Keratinocyte (primary cell): ENCODE measurements at regions not wholly inside any gene's neighbourhood (a gene's known extent, or its start where the extent isn't known, plus 50 kb on each side); places are given as distances from the start of the nearest gene placed in this dataset.
A peak's percentile ranks its signal among the peaks of the same experiment; 100 is the strongest.

Source experiments
- EZH2 ChIP-seq: IDR thresholded peaks from one replicate; pipeline ENCODE4 v1.6.1; 2012; ENCODE audit warnings: inconsistent platforms, mild to moderate bottlenecking, low read length, moderate library complexity
- TF ChIP-seq, protein P1 (sequence below), 3 experiments: IDR thresholded peaks in 1 of 3; conservative IDR thresholded peaks in 1 of 3; optimal IDR thresholded peaks in 1 of 3; 2 replicates in 2 of 3; 3 replicates in 1 of 3; pipeline versions ENCODE3 to v1.5.1; 2011; ENCODE audit warnings: low read length in 3 of 3, mild to moderate bottlenecking in 3 of 3, moderate library complexity in 2 of 3, control low read depth in 1 of 3, inconsistent platforms in 1 of 3; ENCODE audit not compliant: insufficient read depth in 2 of 3; ENCODE audit errors: extremely low read depth in 1 of 3

DNA sequence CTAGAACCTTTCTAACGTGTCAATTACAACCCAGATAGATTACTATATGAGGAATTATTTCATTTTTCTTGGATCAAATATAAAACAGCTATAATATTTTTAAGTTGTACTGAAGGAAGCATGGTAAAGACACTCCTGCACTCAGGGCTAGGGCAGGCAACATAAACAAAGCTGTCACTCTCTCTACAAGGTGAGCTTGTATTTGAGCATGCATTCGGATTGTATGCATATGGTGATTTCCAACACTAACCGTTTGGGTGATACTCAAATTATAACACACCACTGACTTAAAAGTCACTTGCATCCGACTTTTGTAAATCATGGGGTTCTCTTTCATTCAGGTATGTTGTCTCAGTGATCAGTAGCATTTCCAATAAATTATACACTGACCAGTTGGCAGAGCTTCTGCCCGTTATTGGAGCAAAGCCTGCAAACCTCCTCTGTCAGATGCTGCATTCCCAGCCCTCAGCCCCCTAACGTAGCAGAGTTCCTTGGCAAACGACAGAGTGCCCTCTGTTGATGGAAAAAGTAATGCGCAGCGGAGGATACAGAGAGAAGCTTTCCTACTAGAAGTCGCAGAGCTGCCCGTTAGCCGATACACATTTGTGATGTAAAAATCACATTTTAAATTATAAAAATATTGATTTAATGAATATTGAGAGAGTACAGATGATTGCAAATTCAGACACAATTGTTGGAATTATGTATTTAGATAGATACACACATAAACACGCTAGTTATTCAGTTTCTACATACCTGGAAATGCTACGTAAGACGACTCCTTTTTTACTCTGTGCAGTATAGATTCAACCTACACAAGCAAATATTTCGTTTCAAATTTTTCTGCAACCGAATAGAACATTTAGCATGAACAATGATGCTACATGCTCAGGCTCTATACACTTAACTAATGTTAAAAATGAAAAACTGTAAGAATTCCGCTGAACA lies 173.9 kb upstream of the SP4 start:
- TF ChIP-seq, protein P1, sequence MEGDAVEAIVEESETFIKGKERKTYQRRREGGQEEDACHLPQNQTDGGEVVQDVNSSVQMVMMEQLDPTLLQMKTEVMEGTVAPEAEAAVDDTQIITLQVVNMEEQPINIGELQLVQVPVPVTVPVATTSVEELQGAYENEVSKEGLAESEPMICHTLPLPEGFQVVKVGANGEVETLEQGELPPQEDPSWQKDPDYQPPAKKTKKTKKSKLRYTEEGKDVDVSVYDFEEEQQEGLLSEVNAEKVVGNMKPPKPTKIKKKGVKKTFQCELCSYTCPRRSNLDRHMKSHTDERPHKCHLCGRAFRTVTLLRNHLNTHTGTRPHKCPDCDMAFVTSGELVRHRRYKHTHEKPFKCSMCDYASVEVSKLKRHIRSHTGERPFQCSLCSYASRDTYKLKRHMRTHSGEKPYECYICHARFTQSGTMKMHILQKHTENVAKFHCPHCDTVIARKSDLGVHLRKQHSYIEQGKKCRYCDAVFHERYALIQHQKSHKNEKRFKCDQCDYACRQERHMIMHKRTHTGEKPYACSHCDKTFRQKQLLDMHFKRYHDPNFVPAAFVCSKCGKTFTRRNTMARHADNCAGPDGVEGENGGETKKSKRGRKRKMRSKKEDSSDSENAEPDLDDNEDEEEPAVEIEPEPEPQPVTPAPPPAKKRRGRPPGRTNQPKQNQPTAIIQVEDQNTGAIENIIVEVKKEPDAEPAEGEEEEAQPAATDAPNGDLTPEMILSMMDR (optimal IDR thresholded peaks at IDR 0.05 in 1 of 3, IDR thresholded peaks at IDR 0.05 in 1 of 3, conservative IDR thresholded peaks at IDR 0.05 in 1 of 3; ENCODE audit: extremely low read depth in 1 of 3, insufficient read depth in 2 of 3, low read length in 3 of 3): peak; percentile 68 to 75 (median 71)
- TF ChIP-seq EZH2: no peak
